K562 (cell line): ENCODE measurements at regions not wholly inside any gene's neighbourhood (a gene's known extent, or its start where the extent isn't known, plus 50 kb on each side); places are given as distances from the start of the nearest gene placed in this dataset.

Experiments used
- CBFB ChIP-seq: sonication (generic); formaldehyde crosslinking; IDR thresholded peaks from 2 replicates; pipeline ENCODE4 v1.4.0; 2020; ENCODE audit warnings: mild to moderate bottlenecking, missing genetic modification reagents
- CREB1 ChIP-seq, 2 experiments: sonication (generic) in 1 of 2; formaldehyde crosslinking in 1 of 2; IDR thresholded peaks; 2 replicates each; pipeline versions ENCODE4 v1.6.1 to v1.8.0; 2012 to 2022; ENCODE audit warnings: inconsistent platforms in 1 of 2, mild to moderate bottlenecking in 1 of 2, missing genetic modification reagents in 1 of 2, moderate library complexity in 1 of 2
- CTCF ChIP-seq, 3 experiments: IDR thresholded peaks in 2 of 3; conservative IDR thresholded peaks in 1 of 3; 2 replicates each; pipeline ENCODE4 v1.5.1; 2011 to 2012; ENCODE audit warnings: low read length in 3 of 3, mild to moderate bottlenecking in 3 of 3, control low read depth in 2 of 3, improper control_type of control experiment in 1 of 3, inconsistent platforms in 1 of 3, low read depth in 1 of 3, mixed read lengths in 1 of 3, moderate library complexity in 1 of 3; ENCODE audit not compliant: insufficient read depth in 2 of 3
- EZH2 ChIP-seq: IDR thresholded peaks from 2 replicates; pipeline ENCODE4 v1.6.1; 2012; ENCODE audit warnings: low read depth, mild to moderate bottlenecking, inconsistent platforms, low read length, borderline replicate concordance
- NCOA4 ChIP-seq: fragments of 450-650 bp; IDR thresholded peaks from 2 replicates; pipeline ENCODE4 v1.6.1; 2018; ENCODE audit warnings: mild to moderate bottlenecking; ENCODE audit not compliant: partially characterized antibody
- POLR2A ChIP-seq: fragments of 450-650 bp; conservative IDR thresholded peaks from 2 replicates; pipeline ENCODE4 v1.6.1; 2016
- TCF15 ChIP-seq: fragments of 250-450 bp; sonication (Bioruptor Pico); IDR thresholded peaks from 2 replicates; pipeline ENCODE4 v1.8.0; 2022; ENCODE audit warnings: moderate library complexity, mild to moderate bottlenecking, inconsistent platforms
- USF2 ChIP-seq: sonication (generic); formaldehyde crosslinking; IDR thresholded peaks from 2 replicates; pipeline ENCODE4 v1.5.0; 2020; ENCODE audit warnings: missing genetic modification reagents
- ZBTB11 ChIP-seq, 3 experiments: fragments of 200-800 bp in 1 of 3; fragments of 250-450 bp in 1 of 3; fragments of 450-650 bp in 1 of 3; sonication (Bioruptor Pico) in 1 of 3; sonication (Bioruptor generic) in 1 of 3; formaldehyde crosslinking in 1 of 3; IDR thresholded peaks; 2 replicates each; pipeline versions ENCODE4 v1.6.1 to v1.8.0; 2016 to 2022; ENCODE audit warnings: mild to moderate bottlenecking in 2 of 3, missing genetic modification characterization in 2 of 3, missing compliant biosample characterization in 1 of 3, moderate library complexity in 1 of 3
- ZBTB40 ChIP-seq, 2 experiments: fragments of 450-650 bp in 1 of 2; sonication (generic) in 1 of 2; formaldehyde crosslinking in 1 of 2; IDR thresholded peaks; 2 replicates each; pipeline versions ENCODE4 v1.7.1 to v1.9.0; 2016 to 2022; ENCODE audit warnings: inconsistent platforms in 1 of 2, mild to moderate bottlenecking in 1 of 2, missing genetic modification reagents in 1 of 2
- ZFP1 ChIP-seq: fragments of 450-650 bp; formaldehyde crosslinking; IDR thresholded peaks from 2 replicates; pipeline ENCODE4 v1.4.0; 2020; ENCODE audit warnings: mild to moderate bottlenecking, mixed read lengths
- TF ChIP-seq, protein P1 (sequence below): sonication (generic); formaldehyde crosslinking; IDR thresholded peaks from 2 replicates; pipeline ENCODE4 v1.9.0; 2022; ENCODE audit warnings: mild to moderate bottlenecking, missing genetic modification reagents

- TF ChIP-seq CTCF (IDR thresholded peaks at IDR 0.05 in 2 of 3, conservative IDR thresholded peaks at IDR 0.05 in 1 of 3; ENCODE audit: insufficient read depth in 2 of 3, low read depth in 1 of 3, low read length in 3 of 3): no peak
- no peak for TF ChIP-seq POLR2A
- TF ChIP-seq ZFP1 (CRISPR knock-in tag): no peak
- TF ChIP-seq TCF15 (CRISPR knock-in tag): no peak
- no peak for TF ChIP-seq CBFB (CRISPR knock-in tag)
- TF ChIP-seq ZBTB11 (CRISPR knock-in tag; IDR thresholded peaks at IDR 0.05): no peak
- TF ChIP-seq NCOA4: no peak
- no peak for TF ChIP-seq USF2
- TF ChIP-seq, protein P1, sequence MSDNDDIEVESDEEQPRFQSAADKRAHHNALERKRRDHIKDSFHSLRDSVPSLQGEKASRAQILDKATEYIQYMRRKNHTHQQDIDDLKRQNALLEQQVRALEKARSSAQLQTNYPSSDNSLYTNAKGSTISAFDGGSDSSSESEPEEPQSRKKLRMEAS (CRISPR knock-in tag): no peak
- TF ChIP-seq EZH2: no peak
- no peak for TF ChIP-seq ZBTB40 (IDR thresholded peaks at IDR 0.05)
- no peak for TF ChIP-seq ZBTB40 (CRISPR knock-in tag; IDR thresholded peaks at IDR 0.05)
- TF ChIP-seq CREB1 (IDR thresholded peaks at IDR 0.05): no peak
- no peak for TF ChIP-seq CREB1 (CRISPR knock-in tag; IDR thresholded peaks at IDR 0.05)
Observed at GRCh38 chr2:64223055-64223454, 78.8 kb upstream of the PELI1 start.
